GM18511 (cell line): ENCODE measurements at regions not wholly inside any gene's neighbourhood (a gene's known extent, or its start where the extent isn't known, plus 50 kb on each side); places are given as distances from the start of the nearest gene placed in this dataset.

ENCODE experiments used
- ATAC-seq: cut with Tn5 transposase; IDR thresholded peaks from one replicate; pipeline ENCODE4 v1.9.1; 2021; ENCODE audit warnings: mild to moderate bottlenecking, moderate library complexity; ENCODE audit not compliant: unreplicated experiment

- no peak for ATAC-seq
These were observed 60.3 kb downstream of the DACT1 start for GRCh38 chr14:58697930-58698642.

GRCh38 chr14:58699681-58700205 is 62.0 kb downstream of the DACT1 start:
- no peak for ATAC-seq

- no peak for ATAC-seq
These were observed 63.4 kb downstream of the DACT1 start for GRCh38 chr14:58701156-58701555.

- ATAC-seq: no peak
These were observed 63.8 kb downstream of the DACT1 start for GRCh38 chr14:58701604-58702003.

- ATAC-seq: no peak
These were observed 64.8 kb downstream of the DACT1 start for GRCh38 chr14:58702441-58703160.

- ATAC-seq: no peak
These were observed 65.4 kb downstream of the DACT1 start for GRCh38 chr14:58703161-58703506.

GRCh38 chr14:58705066-58705465 is 67.3 kb downstream of the DACT1 start:
- no peak for ATAC-seq

GRCh38 chr14:58707949-58708348 is 70.2 kb downstream of the DACT1 start:
- no peak for ATAC-seq

GRCh38 chr14:58709949-58710348 is 72.2 kb downstream of the DACT1 start:
- no peak for ATAC-seq

- ATAC-seq: no peak
These were observed 73.6 kb downstream of the DACT1 start for GRCh38 chr14:58711382-58711781.

- ATAC-seq: no peak
These were observed 74.6 kb downstream of the DACT1 start for GRCh38 chr14:58712357-58712756.

- ATAC-seq: no peak
These were observed 75.9 kb downstream of the DACT1 start for GRCh38 chr14:58713677-58714076.

GRCh38 chr14:58716706-58717105 is 78.9 kb downstream of the DACT1 start:
- no peak for ATAC-seq

- ATAC-seq: no peak
These were observed 79.4 kb downstream of the DACT1 start for GRCh38 chr14:58717211-58717610.

- no peak for ATAC-seq
These were observed 80.1 kb downstream of the DACT1 start for GRCh38 chr14:58717813-58718212.

GRCh38 chr14:58718226-58719205 is 80.8 kb downstream of the DACT1 start:
- ATAC-seq: no peak

GRCh38 chr14:58721723-58722122 is 84.0 kb downstream of the DACT1 start:
- no peak for ATAC-seq

- ATAC-seq: no peak
These were observed 84.7 kb downstream of the DACT1 start for GRCh38 chr14:58722441-58722840.

GRCh38 chr14:58724206-58724605 is 86.4 kb downstream of the DACT1 start:
- ATAC-seq: no peak

- no peak for ATAC-seq
These were observed 86.9 kb downstream of the DACT1 start for GRCh38 chr14:58724702-58725101.

GRCh38 chr14:58725226-58725625 is 87.5 kb downstream of the DACT1 start:
- ATAC-seq: no peak
